Fibroblast of the aortic adventitia (primary cell): ENCODE measurements at regions not wholly inside any gene's neighbourhood (a gene's known extent, or its start where the extent isn't known, plus 50 kb on each side); places are given as distances from the start of the nearest gene placed in this dataset.
"Not testable (repeated sequence)": the region's sequence is repeated elsewhere in the genome, so short reads cannot be mapped to it uniquely, and the experiment has no call there.

Source experiments
- DNase-seq: peaks from one replicate; pipeline ENCODE4 v3.0.0-alpha.2; 2010; ENCODE audit warnings: low read depth
- H3K4me3 ChIP-seq: 2 replicates; pipeline ENCODE4 v1.5.1; 2011; ENCODE audit warnings: low read depth, mild to moderate bottlenecking, control low read depth, low read length, moderate library complexity
- CTCF ChIP-seq: IDR thresholded peaks from 2 replicates; pipeline ENCODE4 v1.5.1; 2011; ENCODE audit warnings: mild to moderate bottlenecking, low read length, control low read depth, inconsistent platforms; ENCODE audit not compliant: insufficient read depth

DNA sequence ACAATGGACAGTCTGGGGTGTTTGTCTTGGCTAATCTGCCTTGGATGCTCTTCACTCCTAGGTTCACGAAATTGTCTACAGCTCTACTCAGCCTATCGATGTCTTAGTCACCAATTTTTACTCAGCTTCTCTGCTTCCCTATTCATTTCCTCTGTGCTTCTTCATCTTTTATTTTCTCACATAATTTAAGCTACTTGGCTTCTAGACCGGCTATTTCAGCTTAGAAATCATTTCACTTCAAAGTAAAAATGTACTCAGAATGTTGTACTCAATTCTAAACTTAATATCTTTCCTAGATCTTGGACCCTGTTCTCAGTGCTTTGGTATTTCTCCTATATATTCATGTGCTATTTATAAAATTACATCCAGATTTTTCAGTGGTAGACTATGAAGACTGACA is 430.0 kb upstream of the FTMT start:
- no peak overlapping the region for H3K4me3 ChIP-seq
- no peak for DNase-seq
- TF ChIP-seq CTCF = no peak

DNA sequence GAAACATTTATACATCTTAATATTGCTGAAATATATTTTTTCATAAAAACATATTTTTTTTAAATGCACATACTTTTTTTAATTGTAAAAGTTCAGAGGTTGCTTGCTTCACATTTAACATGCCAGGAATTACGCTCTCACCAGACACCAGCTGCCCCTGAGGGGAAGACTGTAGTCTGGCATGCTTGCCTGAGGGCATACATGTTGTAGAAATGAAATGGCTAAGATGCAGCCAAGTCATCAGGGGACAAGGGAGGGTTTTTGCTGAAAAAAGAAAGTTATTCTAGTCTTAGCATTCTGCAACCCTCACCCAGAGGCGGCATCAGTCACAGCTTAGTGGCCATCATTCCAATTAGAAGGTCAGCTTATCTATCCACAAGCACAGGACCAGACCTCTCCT is 426.7 kb upstream of the FTMT start:
- DNase-seq = no peak
- TF ChIP-seq CTCF = no peak
- H3K4me3 ChIP-seq = no peak overlapping the region

- H3K4me3 ChIP-seq = no peak overlapping the region
- no peak for DNase-seq
- TF ChIP-seq CTCF = no peak
These were observed 425.5 kb upstream of the FTMT start for GRCh38 chr5:121426153-121426552.

GRCh38 chr5:121429761-121430160 is 421.9 kb upstream of the FTMT start:
- no peak for TF ChIP-seq CTCF
- no peak overlapping the region for H3K4me3 ChIP-seq
- no peak for DNase-seq

- no peak for DNase-seq
- no peak for TF ChIP-seq CTCF
- H3K4me3 ChIP-seq = no peak overlapping the region
These were observed 421.1 kb upstream of the FTMT start for GRCh38 chr5:121430538-121430937.

- H3K4me3 ChIP-seq = no peak overlapping the region
- no peak for TF ChIP-seq CTCF
- no peak for DNase-seq
These were observed 406.2 kb upstream of the FTMT start for GRCh38 chr5:121445511-121445910.

DNA sequence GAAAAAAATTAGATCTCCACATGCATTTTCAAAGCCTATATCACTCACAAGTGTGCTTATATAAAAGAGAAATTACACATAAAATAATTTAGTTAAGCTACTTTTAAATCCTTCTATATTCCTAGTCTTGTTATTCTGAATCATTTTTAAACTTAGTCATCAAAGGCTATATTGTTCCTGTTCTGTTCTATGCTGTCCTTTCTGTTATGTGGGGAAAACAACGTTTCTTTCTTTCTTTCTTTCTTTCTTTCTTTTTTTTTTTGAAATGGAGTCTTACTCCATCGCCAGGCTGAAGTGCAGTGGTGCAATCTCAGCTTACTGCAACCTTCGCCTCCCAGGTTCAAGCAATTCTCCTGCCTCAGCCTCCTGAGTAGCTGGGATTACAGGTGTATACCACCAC is 389.2 kb upstream of the FTMT start:
- no peak for DNase-seq
- TF ChIP-seq CTCF = no peak
- H3K4me3 ChIP-seq = no peak overlapping the region

- not testable (repeated sequence) for DNase-seq, H3K4me3 ChIP-seq
These were observed 380.5 kb upstream of the FTMT start for GRCh38 chr5:121471222-121471621.
